HepG2 (cell line): ENCODE measurements at regions not wholly inside any gene's neighbourhood (a gene's known extent, or its start where the extent isn't known, plus 50 kb on each side); places are given as distances from the start of the nearest gene placed in this dataset.
A peak's percentile ranks its signal among the peaks of the same experiment; 100 is the strongest.

Experiments used
- ASH2L ChIP-seq: fragments of 300-600, 200-600 bp; sonication (generic); IDR thresholded peaks from 2 replicates; pipeline ENCODE4 v1.7.0; 2017; ENCODE audit warnings: low read depth, mild to moderate bottlenecking, moderate library complexity, mixed read lengths, low read length; ENCODE audit not compliant: insufficient read length
- CCDC6 ChIP-seq: sonication (generic); formaldehyde crosslinking; IDR thresholded peaks from 2 replicates; pipeline ENCODE4 v1.8.1; 2022; ENCODE audit warnings: mild to moderate bottlenecking, missing genetic modification reagents, moderate library complexity
- EP300 ChIP-seq, 3 experiments: sonication (generic) in 1 of 3; formaldehyde crosslinking in 1 of 3; IDR thresholded peaks; 2 replicates each; pipeline versions ENCODE4 v1.5.1 to v1.6.1; 2011 to 2020; ENCODE audit warnings: low read depth in 2 of 3, low read length in 2 of 3, borderline replicate concordance in 1 of 3, improper control_type of control experiment in 1 of 3, mild to moderate bottlenecking in 1 of 3, missing genetic modification reagents in 1 of 3, moderate library complexity in 1 of 3
- GATA4 ChIP-seq: sonication (generic); IDR thresholded peaks from 2 replicates; pipeline ENCODE4 v1.6.1; 2016; ENCODE audit warnings: antibody characterized with exemption, low read depth, borderline replicate concordance
- MED8 ChIP-seq: sonication (generic); formaldehyde crosslinking; IDR thresholded peaks from 2 replicates; pipeline ENCODE4 v1.8.1; 2023; ENCODE audit warnings: mild to moderate bottlenecking, missing genetic modification reagents; ENCODE audit not compliant: insufficient replicate concordance
- NR1H2 ChIP-seq: sonication (generic); formaldehyde crosslinking; IDR thresholded peaks from 2 replicates; pipeline ENCODE4 v1.8.1; 2022; ENCODE audit warnings: low read depth, missing genetic modification reagents, borderline replicate concordance
- RFX1 ChIP-seq: fragments of 450-650 bp; IDR thresholded peaks from 2 replicates; pipeline ENCODE4 v1.6.1; 2017
- RXRB ChIP-seq: IDR thresholded peaks from 2 replicates; pipeline ENCODE4 v1.6.1; 2016; ENCODE audit warnings: borderline replicate concordance, missing genetic modification reagents, missing compliant biosample characterization
- SIN3A ChIP-seq: IDR thresholded peaks from 2 replicates; pipeline ENCODE4 v1.6.1; 2011; ENCODE audit warnings: low read depth, mild to moderate bottlenecking, control low read depth, low read length, borderline replicate concordance
- ZNF441 ChIP-seq: sonication (generic); formaldehyde crosslinking; IDR thresholded peaks from 2 replicates; pipeline ENCODE4 v1.7.0; 2021; ENCODE audit warnings: missing genetic modification reagents, borderline replicate concordance
- ZNF788 ChIP-seq: sonication (generic); formaldehyde crosslinking; IDR thresholded peaks from 2 replicates; pipeline ENCODE4 v1.5.0; 2020; ENCODE audit warnings: mild to moderate bottlenecking, missing genetic modification reagents, borderline replicate concordance
- TF ChIP-seq, protein P1 (sequence below): sonication (generic); formaldehyde crosslinking; IDR thresholded peaks from 2 replicates; pipeline ENCODE4 v1.4.0; 2020; ENCODE audit warnings: missing genetic modification reagents
- TF ChIP-seq, protein P2 (sequence below): sonication (generic); formaldehyde crosslinking; IDR thresholded peaks from 2 replicates; pipeline ENCODE4 v1.5.0; 2020; ENCODE audit warnings: mild to moderate bottlenecking, missing genetic modification reagents
- TF ChIP-seq, protein P3 (sequence below): sonication (generic); formaldehyde crosslinking; IDR thresholded peaks from 2 replicates; pipeline ENCODE4 v1.5.1; 2020; ENCODE audit warnings: missing genetic modification reagents, mild to moderate bottlenecking, borderline replicate concordance
- TF ChIP-seq, protein P4 (sequence below): sonication (generic); formaldehyde crosslinking; IDR thresholded peaks from 2 replicates; pipeline ENCODE4 v1.4.0; 2020; ENCODE audit warnings: missing genetic modification reagents
- TF ChIP-seq, protein P5 (sequence below): sonication (generic); formaldehyde crosslinking; IDR thresholded peaks from 2 replicates; pipeline ENCODE4 v1.5.0; 2020; ENCODE audit warnings: missing genetic modification reagents

DNA sequence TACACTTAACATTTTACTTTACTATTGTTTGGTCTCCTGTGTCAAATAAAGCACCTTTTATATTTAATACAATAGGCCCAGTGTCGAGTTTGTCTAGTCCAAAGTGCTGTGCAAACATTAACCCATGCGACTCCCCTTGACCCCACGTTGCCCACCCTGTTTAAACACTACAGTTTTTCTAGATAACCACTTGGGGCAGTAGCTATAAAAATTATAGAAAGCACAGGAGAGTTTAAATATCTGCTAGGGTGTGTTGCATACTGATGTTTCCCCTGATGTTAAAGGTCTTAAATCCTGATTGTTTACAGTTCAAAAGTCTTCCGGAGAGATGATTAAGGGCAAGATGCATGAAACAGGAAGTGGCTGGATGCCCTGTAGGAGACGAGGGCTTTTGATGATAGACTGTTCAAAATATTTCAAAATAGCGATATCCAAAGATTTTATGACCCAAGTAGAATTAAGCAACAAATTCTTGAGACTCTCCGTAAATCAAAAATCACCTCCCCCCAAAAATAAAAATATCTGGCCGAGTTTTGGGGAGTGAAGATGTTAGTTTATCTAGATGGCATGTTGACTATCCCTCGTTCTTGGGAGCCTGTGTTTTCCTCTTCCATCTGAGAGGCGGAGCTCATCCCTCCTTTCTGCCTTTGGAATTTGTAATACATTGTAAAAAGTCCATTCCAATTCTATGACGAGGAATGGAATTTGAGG lies 167.1 kb downstream of the FGF9 start (continued):
- TF ChIP-seq, protein P1, sequence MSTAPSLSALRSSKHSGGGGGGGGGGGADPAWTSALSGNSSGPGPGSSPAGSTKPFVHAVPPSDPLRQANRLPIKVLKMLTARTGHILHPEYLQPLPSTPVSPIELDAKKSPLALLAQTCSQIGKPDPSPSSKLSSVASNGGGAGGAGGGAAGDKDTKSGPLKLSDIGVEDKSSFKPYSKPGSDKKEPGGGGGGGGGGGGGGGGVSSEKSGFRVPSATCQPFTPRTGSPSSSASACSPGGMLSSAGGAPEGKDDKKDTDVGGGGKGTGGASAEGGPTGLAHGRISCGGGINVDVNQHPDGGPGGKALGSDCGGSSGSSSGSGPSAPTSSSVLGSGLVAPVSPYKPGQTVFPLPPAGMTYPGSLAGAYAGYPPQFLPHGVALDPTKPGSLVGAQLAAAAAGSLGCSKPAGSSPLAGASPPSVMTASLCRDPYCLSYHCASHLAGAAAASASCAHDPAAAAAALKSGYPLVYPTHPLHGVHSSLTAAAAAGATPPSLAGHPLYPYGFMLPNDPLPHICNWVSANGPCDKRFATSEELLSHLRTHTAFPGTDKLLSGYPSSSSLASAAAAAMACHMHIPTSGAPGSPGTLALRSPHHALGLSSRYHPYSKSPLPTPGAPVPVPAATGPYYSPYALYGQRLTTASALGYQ (CRISPR knock-in tag), result no peak
- TF ChIP-seq, protein P2, sequence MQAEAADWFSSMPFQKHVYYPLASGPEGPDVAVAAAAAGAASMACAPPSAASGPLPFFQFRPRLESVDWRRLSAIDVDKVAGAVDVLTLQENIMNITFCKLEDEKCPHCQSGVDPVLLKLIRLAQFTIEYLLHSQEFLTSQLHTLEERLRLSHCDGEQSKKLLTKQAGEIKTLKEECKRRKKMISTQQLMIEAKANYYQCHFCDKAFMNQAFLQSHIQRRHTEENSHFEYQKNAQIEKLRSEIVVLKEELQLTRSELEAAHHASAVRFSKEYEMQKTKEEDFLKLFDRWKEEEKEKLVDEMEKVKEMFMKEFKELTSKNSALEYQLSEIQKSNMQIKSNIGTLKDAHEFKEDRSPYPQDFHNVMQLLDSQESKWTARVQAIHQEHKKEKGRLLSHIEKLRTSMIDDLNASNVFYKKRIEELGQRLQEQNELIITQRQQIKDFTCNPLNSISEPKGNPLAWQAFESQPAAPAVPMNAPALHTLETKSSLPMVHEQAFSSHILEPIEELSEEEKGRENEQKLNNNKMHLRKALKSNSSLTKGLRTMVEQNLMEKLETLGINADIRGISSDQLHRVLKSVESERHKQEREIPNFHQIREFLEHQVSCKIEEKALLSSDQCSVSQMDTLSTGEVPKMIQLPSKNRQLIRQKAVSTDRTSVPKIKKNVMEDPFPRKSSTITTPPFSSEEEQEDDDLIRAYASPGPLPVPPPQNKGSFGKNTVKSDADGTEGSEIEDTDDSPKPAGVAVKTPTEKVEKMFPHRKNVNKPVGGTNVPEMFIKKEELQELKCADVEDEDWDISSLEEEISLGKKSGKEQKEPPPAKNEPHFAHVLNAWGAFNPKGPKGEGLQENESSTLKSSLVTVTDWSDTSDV (CRISPR knock-in tag), result no peak
- TF ChIP-seq RFX1 (no peak), EP300 (IDR thresholded peaks at IDR 0.05; ENCODE audit: low read depth in 2 of 2, low read length in 2 of 2) (peak; percentile 58 to 74; a peak in 2 of 4 replicates), EP300 (CRISPR knock-in tag; IDR thresholded peaks at IDR 0.05; ENCODE audit: borderline replicate concordance) (peak; percentile 24; the same call in 1 of the 2 replicates), SIN3A (no peak), ZNF441 (no peak), ZNF788 (CRISPR knock-in tag) (no peak; the same call in 1 of the 2 replicates), NR1H2 (CRISPR knock-in tag) (no peak), GATA4 (0 out of 2 replicates have a peak, but pooled peaks have one; percentile 28), RXRB (peak; percentile 79), ASH2L (no peak), CCDC6 (CRISPR knock-in tag) (no peak), MED8 (no peak)
- TF ChIP-seq, protein P3, sequence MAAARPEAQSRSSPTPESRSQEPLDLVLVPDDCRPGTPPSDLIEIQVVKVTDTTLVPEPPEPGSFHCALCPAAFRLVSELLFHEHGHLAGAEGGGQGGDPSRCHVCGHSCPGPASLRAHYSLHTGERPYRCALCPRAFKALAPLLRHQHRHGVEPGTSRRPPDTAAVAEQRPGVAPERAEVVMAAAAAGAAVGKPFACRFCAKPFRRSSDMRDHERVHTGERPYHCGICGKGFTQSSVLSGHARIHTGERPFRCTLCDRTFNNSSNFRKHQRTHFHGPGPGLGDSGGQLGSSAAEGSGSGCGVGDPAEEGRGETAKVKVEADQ, result no peak
- TF ChIP-seq, protein P4, sequence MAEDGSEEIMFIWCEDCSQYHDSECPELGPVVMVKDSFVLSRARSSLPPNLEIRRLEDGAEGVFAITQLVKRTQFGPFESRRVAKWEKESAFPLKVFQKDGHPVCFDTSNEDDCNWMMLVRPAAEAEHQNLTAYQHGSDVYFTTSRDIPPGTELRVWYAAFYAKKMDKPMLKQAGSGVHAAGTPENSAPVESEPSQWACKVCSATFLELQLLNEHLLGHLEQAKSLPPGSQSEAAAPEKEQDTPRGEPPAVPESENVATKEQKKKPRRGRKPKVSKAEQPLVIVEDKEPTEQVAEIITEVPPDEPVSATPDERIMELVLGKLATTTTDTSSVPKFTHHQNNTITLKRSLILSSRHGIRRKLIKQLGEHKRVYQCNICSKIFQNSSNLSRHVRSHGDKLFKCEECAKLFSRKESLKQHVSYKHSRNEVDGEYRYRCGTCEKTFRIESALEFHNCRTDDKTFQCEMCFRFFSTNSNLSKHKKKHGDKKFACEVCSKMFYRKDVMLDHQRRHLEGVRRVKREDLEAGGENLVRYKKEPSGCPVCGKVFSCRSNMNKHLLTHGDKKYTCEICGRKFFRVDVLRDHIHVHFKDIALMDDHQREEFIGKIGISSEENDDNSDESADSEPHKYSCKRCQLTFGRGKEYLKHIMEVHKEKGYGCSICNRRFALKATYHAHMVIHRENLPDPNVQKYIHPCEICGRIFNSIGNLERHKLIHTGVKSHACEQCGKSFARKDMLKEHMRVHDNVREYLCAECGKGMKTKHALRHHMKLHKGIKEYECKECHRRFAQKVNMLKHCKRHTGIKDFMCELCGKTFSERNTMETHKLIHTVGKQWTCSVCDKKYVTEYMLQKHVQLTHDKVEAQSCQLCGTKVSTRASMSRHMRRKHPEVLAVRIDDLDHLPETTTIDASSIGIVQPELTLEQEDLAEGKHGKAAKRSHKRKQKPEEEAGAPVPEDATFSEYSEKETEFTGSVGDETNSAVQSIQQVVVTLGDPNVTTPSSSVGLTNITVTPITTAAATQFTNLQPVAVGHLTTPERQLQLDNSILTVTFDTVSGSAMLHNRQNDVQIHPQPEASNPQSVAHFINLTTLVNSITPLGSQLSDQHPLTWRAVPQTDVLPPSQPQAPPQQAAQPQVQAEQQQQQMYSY (CRISPR knock-in tag), result no peak
- TF ChIP-seq, protein P5, sequence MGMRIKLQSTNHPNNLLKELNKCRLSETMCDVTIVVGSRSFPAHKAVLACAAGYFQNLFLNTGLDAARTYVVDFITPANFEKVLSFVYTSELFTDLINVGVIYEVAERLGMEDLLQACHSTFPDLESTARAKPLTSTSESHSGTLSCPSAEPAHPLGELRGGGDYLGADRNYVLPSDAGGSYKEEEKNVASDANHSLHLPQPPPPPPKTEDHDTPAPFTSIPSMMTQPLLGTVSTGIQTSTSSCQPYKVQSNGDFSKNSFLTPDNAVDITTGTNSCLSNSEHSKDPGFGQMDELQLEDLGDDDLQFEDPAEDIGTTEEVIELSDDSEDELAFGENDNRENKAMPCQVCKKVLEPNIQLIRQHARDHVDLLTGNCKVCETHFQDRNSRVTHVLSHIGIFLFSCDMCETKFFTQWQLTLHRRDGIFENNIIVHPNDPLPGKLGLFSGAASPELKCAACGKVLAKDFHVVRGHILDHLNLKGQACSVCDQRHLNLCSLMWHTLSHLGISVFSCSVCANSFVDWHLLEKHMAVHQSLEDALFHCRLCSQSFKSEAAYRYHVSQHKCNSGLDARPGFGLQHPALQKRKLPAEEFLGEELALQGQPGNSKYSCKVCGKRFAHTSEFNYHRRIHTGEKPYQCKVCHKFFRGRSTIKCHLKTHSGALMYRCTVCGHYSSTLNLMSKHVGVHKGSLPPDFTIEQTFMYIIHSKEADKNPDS (CRISPR knock-in tag), result no peak
